Lower leg skin (tissue), 3 donors: ENCODE measurements at regions not wholly inside any gene's neighbourhood (a gene's known extent, or its start where the extent isn't known, plus 50 kb on each side); places are given as distances from the start of the nearest gene placed in this dataset.

Experiments
- POLR2A ChIP-seq, 2 donors: fragments of 450-650 bp; IDR thresholded peaks; one replicate each; pipeline ENCODE4 v1.6.1; 2016 to 2017; ENCODE audit warnings: antibody characterized with exemption in 2 of 2, mild to moderate bottlenecking in 1 of 2, moderate library complexity in 1 of 2
- TF ChIP-seq, protein P1 (sequence below), 3 donors: fragments of 450-650 bp; IDR thresholded peaks; one replicate each; pipeline ENCODE4 v1.5.1; 2016; ENCODE audit warnings: antibody characterized with exemption in 3 of 3, mild to moderate bottlenecking in 3 of 3, moderate library complexity in 2 of 3

DNA sequence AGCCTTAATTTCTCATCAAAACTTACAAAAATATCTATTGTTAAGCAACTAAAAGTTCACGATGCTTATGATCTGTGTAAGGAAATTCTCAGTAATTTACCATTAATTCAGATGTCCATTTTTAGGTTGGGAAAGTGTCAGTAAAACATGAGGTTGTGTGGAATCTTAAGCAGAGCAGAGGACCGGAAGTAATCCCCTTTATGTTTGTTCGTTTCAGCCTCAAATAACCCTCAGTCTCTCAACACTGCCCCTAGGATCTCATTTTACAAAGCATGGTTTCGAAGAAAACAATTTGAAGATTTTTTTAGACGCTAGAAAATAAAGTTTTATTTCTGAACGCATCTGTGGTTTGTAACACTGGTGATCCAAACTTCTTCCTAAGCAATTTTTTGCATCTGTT lies 504.2 kb downstream of the MAT2B start:
- TF ChIP-seq, protein P1, sequence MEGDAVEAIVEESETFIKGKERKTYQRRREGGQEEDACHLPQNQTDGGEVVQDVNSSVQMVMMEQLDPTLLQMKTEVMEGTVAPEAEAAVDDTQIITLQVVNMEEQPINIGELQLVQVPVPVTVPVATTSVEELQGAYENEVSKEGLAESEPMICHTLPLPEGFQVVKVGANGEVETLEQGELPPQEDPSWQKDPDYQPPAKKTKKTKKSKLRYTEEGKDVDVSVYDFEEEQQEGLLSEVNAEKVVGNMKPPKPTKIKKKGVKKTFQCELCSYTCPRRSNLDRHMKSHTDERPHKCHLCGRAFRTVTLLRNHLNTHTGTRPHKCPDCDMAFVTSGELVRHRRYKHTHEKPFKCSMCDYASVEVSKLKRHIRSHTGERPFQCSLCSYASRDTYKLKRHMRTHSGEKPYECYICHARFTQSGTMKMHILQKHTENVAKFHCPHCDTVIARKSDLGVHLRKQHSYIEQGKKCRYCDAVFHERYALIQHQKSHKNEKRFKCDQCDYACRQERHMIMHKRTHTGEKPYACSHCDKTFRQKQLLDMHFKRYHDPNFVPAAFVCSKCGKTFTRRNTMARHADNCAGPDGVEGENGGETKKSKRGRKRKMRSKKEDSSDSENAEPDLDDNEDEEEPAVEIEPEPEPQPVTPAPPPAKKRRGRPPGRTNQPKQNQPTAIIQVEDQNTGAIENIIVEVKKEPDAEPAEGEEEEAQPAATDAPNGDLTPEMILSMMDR (IDR thresholded peaks at IDR 0.05), result no peak
- TF ChIP-seq POLR2A (IDR thresholded peaks at IDR 0.05), result no peak
